Neuronal stem cell (in vitro differentiated cells): ENCODE measurements at regions not wholly inside any gene's neighbourhood (a gene's known extent, or its start where the extent isn't known, plus 50 kb on each side); places are given as distances from the start of the nearest gene placed in this dataset.
"Not testable (repeated sequence)": the region's sequence is repeated elsewhere in the genome, so short reads cannot be mapped to it uniquely, and the experiment has no call there.

Source experiments
- DNase-seq: peaks from one replicate; pipeline ENCODE4 v3.0.0-alpha.2; 2013; ENCODE audit warnings: low spot score
- H2AFZ ChIP-seq: one replicate; pipeline ENCODE4 v1.6.1; 2013; ENCODE audit warnings: mild to moderate bottlenecking, low read length, inconsistent platforms
- H2AK5ac ChIP-seq: 2 replicates; pipeline ENCODE4 v1.6.1; 2013; ENCODE audit warnings: low read depth, mild to moderate bottlenecking, inconsistent platforms, low read length, moderate library complexity, mixed read lengths
- H2BK120ac ChIP-seq: 2 replicates; pipeline ENCODE4 v1.6.1; 2013; ENCODE audit warnings: low read depth, mild to moderate bottlenecking, inconsistent platforms, low read length, moderate library complexity, mixed read lengths
- H2BK12ac ChIP-seq: one replicate; pipeline ENCODE4 v1.6.1; 2013; ENCODE audit warnings: low read length, inconsistent platforms
- H2BK15ac ChIP-seq: 2 replicates; pipeline ENCODE4 v1.6.1; 2013; ENCODE audit warnings: mild to moderate bottlenecking, low read length, inconsistent platforms, mixed read lengths
- H2BK5ac ChIP-seq: one replicate; pipeline ENCODE4 v1.6.1; 2013; ENCODE audit warnings: inconsistent platforms, mild to moderate bottlenecking, low read length, moderate library complexity
- H3K14ac ChIP-seq: one replicate; pipeline ENCODE4 v1.6.1; 2013; ENCODE audit warnings: low read length, inconsistent platforms
- H3K18ac ChIP-seq: 2 replicates; pipeline ENCODE4 v1.6.1; 2013; ENCODE audit warnings: low read length, inconsistent platforms
- H3K23ac ChIP-seq: 2 replicates; pipeline ENCODE4 v1.6.1; 2013; ENCODE audit warnings: low read depth, mild to moderate bottlenecking, mixed read lengths, low read length, inconsistent platforms; ENCODE audit not compliant: poor library complexity
- H3K27ac ChIP-seq: replicated peaks from 3 replicates; pipeline ENCODE4 v1.5.1; 2013; ENCODE audit warnings: low read length, inconsistent platforms
- H3K27me3 ChIP-seq, 3 experiments: 2 replicates each; pipeline ENCODE4 v1.6.1; 2013; ENCODE audit warnings: low read length in 3 of 3, mild to moderate bottlenecking in 2 of 3, inconsistent platforms in 1 of 3, low read depth in 1 of 3, mixed read lengths in 1 of 3, moderate library complexity in 1 of 3; ENCODE audit not compliant: control insufficient read depth in 3 of 3, insufficient read depth in 3 of 3
- H3K36me3 ChIP-seq, 2 donors: replicated peaks in 1 of 2; 2 replicates each; pipeline ENCODE4 v1.6.1; 2013; ENCODE audit warnings: low read length in 2 of 2; ENCODE audit not compliant: control insufficient read depth in 2 of 2, insufficient read depth in 2 of 2
- H3K4ac ChIP-seq: 2 replicates; pipeline ENCODE4 v1.6.1; 2013; ENCODE audit warnings: inconsistent platforms, mild to moderate bottlenecking, low read length, moderate library complexity
- H3K4me1 ChIP-seq, 2 donors: 1 replicate in 1 of 2; 2 replicates in 1 of 2; pipeline ENCODE4 v1.6.1; 2013; ENCODE audit warnings: low read length in 2 of 2, low read depth in 1 of 2; ENCODE audit not compliant: control insufficient read depth in 2 of 2, insufficient read depth in 1 of 2
- H3K4me2 ChIP-seq: one replicate; pipeline ENCODE4 v1.6.1; 2013; ENCODE audit warnings: mild to moderate bottlenecking, low read length, inconsistent platforms; ENCODE audit not compliant: insufficient read depth, poor library complexity, severe bottlenecking
- H3K4me3 ChIP-seq, 2 donors: 2 replicates each; pipeline ENCODE4 v1.5.1; 2013; ENCODE audit warnings: low read length in 2 of 2, mild to moderate bottlenecking in 2 of 2, inconsistent platforms in 1 of 2, moderate library complexity in 1 of 2
- H3K79me1 ChIP-seq: one replicate; pipeline ENCODE4 v1.6.1; 2013; ENCODE audit warnings: low read depth, mild to moderate bottlenecking, inconsistent platforms, low read length, moderate library complexity
- H3K9ac ChIP-seq: one replicate; pipeline ENCODE4 v1.6.1; 2013; ENCODE audit warnings: mild to moderate bottlenecking, low read depth, low read length, inconsistent platforms; ENCODE audit not compliant: poor library complexity
- H3K9me3 ChIP-seq, 2 donors: replicated peaks in 1 of 2; 2 replicates each; pipeline versions ENCODE3 to v1.6.1; 2013; ENCODE audit warnings: low read length in 2 of 2, mild to moderate bottlenecking in 2 of 2, inconsistent platforms in 1 of 2, low read depth in 1 of 2, mixed read lengths in 1 of 2, moderate library complexity in 1 of 2; ENCODE audit not compliant: control insufficient read depth in 2 of 2, insufficient read depth in 1 of 2
- H4K8ac ChIP-seq: one replicate; pipeline ENCODE4 v1.6.1; 2013; ENCODE audit warnings: low read depth, mild to moderate bottlenecking, inconsistent platforms, low read length, moderate library complexity
- H4K91ac ChIP-seq: one replicate; pipeline ENCODE4 v1.6.1; 2013; ENCODE audit warnings: low read length, low read depth, mild to moderate bottlenecking, inconsistent platforms; ENCODE audit not compliant: poor library complexity
- WGBS, 2 donors: extraction: QIAGEN DNeasy Blood & Tissue Kit; methylation state at CpG; one replicate each; pipeline ENCODE4 v1.1.7; 2013; ENCODE audit warnings: missing lambda C conversion rate in 2 of 2, mixed read lengths in 1 of 2; ENCODE audit not compliant: insufficient read length in 2 of 2, insufficient replicate concordance in 1 of 2; ENCODE audit errors: extremely low coverage in 2 of 2; 5-methylcytosine and 5-hydroxymethylcytosine counted together

DNA sequence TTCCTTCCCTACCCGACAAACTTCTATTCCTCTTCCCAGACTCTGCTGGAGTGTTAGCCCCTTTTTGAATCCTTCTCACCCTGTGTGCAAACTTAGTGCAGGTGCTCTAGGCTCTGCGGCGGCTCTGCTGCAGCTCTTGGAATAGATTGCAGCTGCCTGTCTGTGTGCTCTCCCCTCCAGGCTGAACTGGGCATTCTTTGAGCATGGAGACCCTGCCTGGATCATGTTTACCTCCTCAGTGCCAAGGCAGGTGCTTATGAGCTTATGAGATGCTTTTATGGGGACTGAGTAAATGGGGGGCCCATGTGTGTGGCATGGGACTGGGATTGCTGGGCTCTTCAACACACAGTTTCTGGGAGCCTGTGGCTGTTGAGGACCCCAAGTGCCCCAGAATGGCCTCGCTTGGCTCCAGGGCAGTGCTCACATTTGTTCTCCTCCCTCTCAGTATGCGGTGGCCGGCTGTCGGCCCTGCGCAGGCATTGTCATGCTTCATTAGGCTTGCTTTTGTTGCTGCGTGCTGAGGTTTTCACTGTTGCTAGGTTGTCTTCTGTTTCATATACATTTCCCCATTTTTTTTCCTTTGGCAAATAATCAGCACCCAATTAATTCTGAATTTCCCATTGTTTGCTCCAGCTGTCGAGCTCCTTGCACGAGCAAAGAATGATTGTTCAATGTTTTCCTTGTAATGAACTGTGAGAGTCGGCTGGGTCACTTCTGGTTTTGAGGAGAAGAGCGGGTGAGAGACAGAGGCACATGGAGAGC is 185.5 kb upstream of the NLRP1 start:
- no peaks in the 10 kb centered on the region for H3K79me1 ChIP-seq
- no peak overlapping the region for H2BK5ac ChIP-seq
- peak overlapping the region; percentile 84 for H2AFZ ChIP-seq
- peak; percentile 62 for DNase-seq
- no peak overlapping the region for H2BK120ac ChIP-seq
- no peaks in the 10 kb centered on the region for H3K36me3 ChIP-seq
- no peak overlapping the region for H2BK12ac ChIP-seq
- no peak overlapping the region for H4K91ac ChIP-seq
- H4K8ac ChIP-seq, result no peak overlapping the region
- H3K4me1 ChIP-seq, result peaks cover 15% of the 10 kb centered on the region in 2 donors
- H2AK5ac ChIP-seq, result no peak overlapping the region
- no peak overlapping the region for H3K9ac ChIP-seq
- no peak overlapping the region for H3K14ac ChIP-seq
- peak overlapping the region in 1 of 2 donors; percentile 41 for H3K4me3 ChIP-seq
- peak overlapping the region; percentile 72 for H3K27ac ChIP-seq
- H2BK15ac ChIP-seq, result no peak overlapping the region
- peak overlapping the region; percentile 44 for H3K4me2 ChIP-seq
- H3K27me3 ChIP-seq, result peaks cover 0 to 19% (median 0%) of the 10 kb centered on the region in 3 experiments
- no peak overlapping the region for H3K4ac ChIP-seq
- no peaks in the 10 kb centered on the region for H3K9me3 ChIP-seq
- H3K18ac ChIP-seq, result peak overlapping the region; percentile 89
- no peak overlapping the region for H3K23ac ChIP-seq
- no CpG with 5 or more reads among the region's 13 CpGs for WGBS, 2 donors

DNA sequence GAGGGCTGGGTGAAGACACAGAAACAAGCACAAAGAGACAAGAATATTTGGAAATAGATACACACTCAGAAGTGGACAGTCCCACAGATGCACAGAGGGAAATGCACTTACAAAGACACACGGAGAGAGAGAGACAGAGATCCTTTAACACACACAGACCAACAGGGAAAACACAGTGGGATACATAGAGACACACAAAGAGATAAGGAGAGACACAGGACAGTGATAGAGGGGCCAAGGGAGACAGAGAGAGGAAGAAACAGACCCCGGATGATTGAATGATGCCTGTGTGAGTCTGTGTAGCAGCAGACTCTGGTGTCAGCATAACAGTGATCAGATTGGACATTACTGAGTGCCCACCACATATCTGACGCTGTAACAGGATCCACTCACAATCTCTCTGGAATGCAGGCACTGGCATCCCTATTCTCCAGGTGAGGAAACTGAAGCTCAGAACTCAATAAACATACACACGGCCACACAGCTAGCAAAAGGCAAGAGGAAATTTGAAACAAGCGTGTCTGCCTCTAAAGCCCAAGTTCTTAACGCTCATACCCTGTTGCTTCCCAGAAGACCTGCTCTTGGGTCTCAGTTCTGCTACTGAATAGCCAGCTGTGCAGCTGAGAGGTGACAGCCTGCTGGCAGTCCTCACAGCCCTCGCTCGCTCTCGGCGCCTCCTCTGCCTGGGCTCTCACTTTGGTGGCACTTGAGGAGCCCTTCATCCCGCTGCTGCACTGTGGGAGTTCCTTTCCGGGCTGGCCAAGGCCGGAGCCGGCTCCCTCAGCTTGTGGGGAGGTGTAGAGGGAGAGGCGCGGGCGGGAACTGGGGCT is 186.3 kb upstream of the NLRP1 start:
- Histone ChIP-seq H4K91ac (peak overlapping the region; percentile 19), H3K27ac (peak overlapping the region; percentile 72), H3K4me2 (peak overlapping the region; percentile 44), H2AK5ac (no peak overlapping the region), H3K79me1 (no peaks in the 10 kb centered on the region), H3K9me3 (no peaks in the 10 kb centered on the region), H2AFZ (peak overlapping the region; percentile 84), H3K4ac (no peak overlapping the region), H2BK15ac (no peak overlapping the region), H3K27me3 (peaks cover 0 to 18% (median 0%) of the 10 kb centered on the region in 3 experiments), H2BK120ac (no peak overlapping the region), H2BK5ac (no peak overlapping the region), H3K18ac (peak overlapping the region; percentile 50), H2BK12ac (peak overlapping the region; percentile 24), H3K9ac (no peak overlapping the region), H3K36me3 (no peaks in the 10 kb centered on the region), H3K4me3 (peak overlapping the region in 1 of 2 donors; percentile 41), H3K23ac (no peak overlapping the region), H3K14ac (no peak overlapping the region), H4K8ac (no peak overlapping the region), H3K4me1 (peaks cover 15 to 19% of the 10 kb centered on the region in 2 donors)
- DNase-seq, result no peak
- no CpG with 5 or more reads among the region's 17 CpGs for WGBS, 2 donors

DNA sequence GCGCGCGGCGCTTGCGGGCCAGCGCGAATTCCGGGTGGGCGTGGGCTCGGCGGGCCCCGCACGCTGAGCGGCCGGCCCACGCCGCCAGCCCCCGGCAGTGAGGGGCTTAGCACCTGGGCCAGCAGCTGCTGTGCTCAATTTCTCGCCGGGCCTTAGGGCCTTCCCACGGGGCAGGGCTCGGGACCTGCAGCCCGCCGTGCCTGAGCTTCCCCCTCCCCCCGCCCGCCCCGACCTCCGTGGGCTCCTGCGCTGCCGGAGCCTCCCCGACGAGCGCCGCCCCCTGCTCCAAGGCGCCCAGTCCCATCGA is 186.9 kb upstream of the NLRP1 start:
- not testable (repeated sequence) for H3K4ac ChIP-seq, H3K4me2 ChIP-seq, H4K8ac ChIP-seq, H4K91ac ChIP-seq, H2AK5ac ChIP-seq, H3K36me3 ChIP-seq, H2BK15ac ChIP-seq, H2BK5ac ChIP-seq, H3K9me3 ChIP-seq, H2BK12ac ChIP-seq, DNase-seq, H2BK120ac ChIP-seq, H3K79me1 ChIP-seq, H3K9ac ChIP-seq, H3K14ac ChIP-seq, H3K27ac ChIP-seq, H3K23ac ChIP-seq
- peaks cover 0 to 12% (median 0%) of the 10 kb centered on the region in 3 experiments for H3K27me3 ChIP-seq
- WGBS, 2 donors, result no CpG with 5 or more reads among the region's 36 CpGs
- peak overlapping the region in 1 of 2 donors; percentile 41 for H3K4me3 ChIP-seq
- peak overlapping the region; percentile 50 for H3K18ac ChIP-seq
- peaks cover 15 to 20% of the 10 kb centered on the region in 2 donors for H3K4me1 ChIP-seq
- peak overlapping the region; percentile 84 for H2AFZ ChIP-seq

DNA sequence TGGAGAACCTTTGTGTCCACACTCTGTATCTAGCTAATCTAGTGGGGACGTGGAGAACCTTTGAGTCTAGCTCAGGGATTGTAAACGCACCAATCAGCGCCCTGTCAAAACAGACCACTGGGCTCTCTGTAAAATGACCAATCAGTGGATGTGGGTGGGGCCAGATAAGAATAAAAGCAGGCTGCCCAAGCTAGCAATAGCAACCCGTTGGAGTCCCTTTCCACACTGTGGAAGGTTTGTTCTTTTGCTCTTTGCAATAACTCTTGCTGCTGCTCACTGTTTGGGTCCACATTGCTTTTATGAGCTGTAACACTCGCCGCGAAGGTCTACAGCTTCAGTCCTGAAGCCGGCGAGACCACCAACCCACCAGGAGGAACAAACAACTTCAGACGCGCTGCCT is 187.7 kb upstream of the NLRP1 start:
- not testable (repeated sequence) for DNase-seq, H3K9me3 ChIP-seq, H2BK120ac ChIP-seq, H2BK15ac ChIP-seq, H3K9ac ChIP-seq, H2AFZ ChIP-seq, H2BK5ac ChIP-seq, H3K14ac ChIP-seq, H3K4ac ChIP-seq, H3K4me2 ChIP-seq, H3K27me3 ChIP-seq, H3K4me3 ChIP-seq, H3K23ac ChIP-seq, H3K27ac ChIP-seq, H4K8ac ChIP-seq, H4K91ac ChIP-seq, H2AK5ac ChIP-seq, H3K79me1 ChIP-seq, H3K36me3 ChIP-seq
- peak overlapping the region; percentile 64 for H2BK12ac ChIP-seq
- H3K18ac ChIP-seq, result peak overlapping the region; percentile 78
- no CpG with 5 or more reads among the region's 11 CpGs for WGBS, 2 donors
- peaks cover 15 to 22% of the 10 kb centered on the region in 2 donors for H3K4me1 ChIP-seq
